ENCODE measurements at regions not wholly inside any gene's neighbourhood (a gene's known extent, or its start where the extent isn't known, plus 50 kb on each side); places are given as distances from the start of the nearest gene placed in this dataset.

DNA sequence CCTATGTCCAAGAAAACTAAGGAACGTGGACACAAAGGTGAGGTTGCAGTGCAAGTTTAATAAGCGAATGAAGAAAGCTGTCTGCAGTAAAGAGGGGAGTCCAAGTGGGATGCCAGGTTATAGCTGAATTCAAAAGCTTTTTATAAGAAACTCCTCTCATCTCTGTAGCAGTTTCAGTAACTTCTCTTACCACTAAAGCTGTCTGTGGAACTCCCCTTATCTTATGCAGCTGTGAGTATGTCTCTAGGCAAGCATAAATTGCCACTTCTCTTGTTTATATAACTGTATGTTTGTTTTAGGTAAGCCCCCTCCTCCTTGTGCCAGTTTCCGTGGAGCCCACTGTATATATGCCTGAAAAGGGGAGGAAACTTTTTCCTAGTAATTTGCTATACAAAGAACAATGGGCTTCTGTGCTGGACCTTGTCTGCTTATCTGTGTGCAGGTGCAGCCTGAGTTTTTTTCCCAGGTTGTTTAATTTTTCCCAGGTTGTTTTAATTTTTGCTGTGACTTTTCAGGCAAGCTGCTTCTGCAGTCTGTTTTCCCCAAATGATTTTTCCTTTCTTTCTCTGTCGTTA lies 875.1 kb upstream of the EPHA6 start:
- DNase-seq (ENCODE audit: low read depth) = no peak

DNA sequence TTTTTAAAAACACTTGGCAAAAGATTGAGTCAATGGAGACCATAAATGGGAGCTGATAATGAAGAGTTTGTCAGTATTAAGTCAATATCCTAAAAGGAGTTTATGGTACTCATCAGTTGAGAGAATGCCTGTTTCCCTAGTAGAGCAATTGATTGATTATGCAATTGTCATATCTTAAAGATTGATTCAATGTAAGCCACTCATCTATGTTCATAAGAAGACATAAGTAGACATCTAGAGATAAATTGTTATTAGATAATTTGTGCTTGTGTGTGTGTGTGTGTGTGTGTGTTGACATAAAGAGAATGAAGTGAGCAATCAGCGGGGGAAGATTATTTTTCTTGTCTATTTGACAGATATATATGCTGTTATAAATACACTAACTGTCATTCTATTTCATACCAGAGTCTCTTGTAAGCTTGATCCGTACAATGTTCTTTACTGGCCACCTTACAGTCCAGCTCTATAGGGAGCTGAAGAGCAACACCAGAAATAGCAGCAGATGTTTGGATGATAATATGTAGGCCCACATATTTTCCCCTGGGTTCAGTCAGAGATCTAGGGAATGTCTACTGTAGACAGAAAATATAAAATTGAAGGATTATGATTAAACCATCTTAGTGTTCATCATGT lies 848.6 kb upstream of the EPHA6 start:
- DNase-seq (ENCODE audit: low read depth) = no peak

DNA sequence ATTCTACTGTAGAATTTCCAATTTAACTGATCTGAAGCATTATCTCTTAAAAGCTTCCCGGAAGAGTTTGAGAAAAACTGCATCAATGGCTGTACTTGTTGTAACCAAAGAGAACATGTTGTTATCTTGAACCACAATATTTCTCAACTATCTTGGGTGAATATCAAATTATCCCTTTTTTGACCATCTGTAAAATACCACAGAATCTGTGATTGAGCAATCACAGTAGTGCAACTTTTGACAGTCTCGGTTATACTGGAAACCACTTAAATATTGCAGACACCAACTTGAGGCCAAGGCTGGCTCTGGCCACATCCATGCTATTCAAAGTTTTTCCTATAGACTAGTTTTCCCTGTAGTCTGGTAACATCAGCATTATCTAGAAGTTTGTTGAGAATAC lies 842.8 kb upstream of the EPHA6 start:
- DNase-seq (ENCODE audit: low read depth) = no peak

DNA sequence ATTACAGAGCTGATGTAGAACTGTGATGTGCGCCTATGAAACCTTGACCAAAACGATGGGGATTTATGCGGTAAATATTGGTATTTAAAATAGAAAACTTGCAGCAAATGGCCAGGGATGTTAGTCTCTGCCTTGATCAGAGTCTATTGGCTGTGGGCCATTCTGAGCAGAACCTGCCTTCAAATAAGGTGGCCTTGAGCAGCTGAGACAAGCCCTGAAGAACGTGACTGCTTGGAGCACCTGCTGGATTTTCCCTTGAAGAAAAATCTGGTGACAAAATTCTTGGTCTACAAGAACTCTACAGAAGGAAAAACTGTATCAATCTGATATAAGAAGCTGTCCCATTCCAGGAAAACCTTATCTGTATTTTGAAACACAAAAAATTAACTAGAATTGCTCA lies 820.1 kb upstream of the EPHA6 start:
- DNase-seq (ENCODE audit: low read depth) = no peak

DNA sequence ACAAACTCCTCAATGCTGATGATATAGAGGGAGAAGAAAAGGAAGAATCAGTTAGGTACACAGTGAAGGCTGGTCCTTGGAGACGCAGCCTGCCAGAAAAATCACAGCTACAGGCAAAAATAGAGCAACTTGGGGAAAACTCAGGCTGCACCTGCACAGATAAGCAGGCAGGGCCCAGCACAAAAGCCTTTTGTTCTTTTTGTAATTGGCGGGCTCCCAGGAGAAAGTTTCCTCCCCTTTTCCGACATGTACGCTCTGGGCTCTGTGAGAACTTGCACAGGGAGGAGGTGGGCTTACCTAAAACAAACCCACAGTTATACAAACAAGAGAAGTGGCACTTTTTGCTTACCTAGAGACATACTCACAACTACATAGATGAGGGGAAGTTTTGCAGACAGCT lies 813.4 kb upstream of the EPHA6 start:
- DNase-seq (ENCODE audit: low read depth) = no peak

DNA sequence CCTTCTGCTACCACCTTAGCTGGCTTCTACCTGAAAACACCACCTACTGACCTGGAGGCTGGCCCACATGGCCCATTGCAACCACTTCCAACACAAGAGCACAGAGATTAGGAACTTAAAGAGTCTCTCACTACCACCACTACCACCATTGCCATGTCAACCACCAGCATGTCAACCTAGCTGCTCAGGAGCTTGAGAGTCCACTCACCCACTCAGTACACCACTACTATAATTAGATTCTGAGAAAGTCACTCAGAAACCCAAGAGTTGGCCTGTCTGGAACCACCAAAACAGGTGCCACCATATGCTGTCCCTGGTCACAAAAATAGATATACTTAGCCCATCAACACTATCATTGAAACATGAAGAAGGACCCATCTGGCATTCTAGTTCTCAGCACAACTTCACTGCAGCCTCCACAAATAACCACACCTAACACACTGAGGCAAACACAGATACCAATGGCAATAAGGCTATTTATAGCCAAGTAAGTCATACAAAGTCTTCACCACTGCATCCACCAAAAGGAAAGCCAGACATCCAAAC lies 806.7 kb upstream of the EPHA6 start:
- no peak for DNase-seq (ENCODE audit: low read depth)

DNA sequence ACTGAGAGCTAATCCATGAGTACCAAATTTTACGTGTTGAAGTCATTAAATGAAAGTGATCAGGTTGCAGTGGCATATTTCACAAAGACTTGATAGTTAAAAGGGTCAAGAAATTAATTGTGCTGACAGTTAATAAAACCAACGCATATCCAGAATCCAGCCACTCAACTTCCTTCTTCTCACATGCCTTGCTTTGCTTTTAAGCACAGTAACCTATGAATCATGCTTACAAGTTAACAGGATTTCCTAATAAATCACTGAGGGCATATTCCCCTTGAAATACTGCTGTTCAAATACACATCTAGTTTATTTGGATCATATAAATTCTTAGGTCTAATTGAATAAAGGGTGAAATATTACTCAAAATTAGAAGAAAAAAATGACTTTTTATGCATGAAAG lies 801.5 kb upstream of the EPHA6 start:
- DNase-seq (ENCODE audit: low read depth) = no peak

DNA sequence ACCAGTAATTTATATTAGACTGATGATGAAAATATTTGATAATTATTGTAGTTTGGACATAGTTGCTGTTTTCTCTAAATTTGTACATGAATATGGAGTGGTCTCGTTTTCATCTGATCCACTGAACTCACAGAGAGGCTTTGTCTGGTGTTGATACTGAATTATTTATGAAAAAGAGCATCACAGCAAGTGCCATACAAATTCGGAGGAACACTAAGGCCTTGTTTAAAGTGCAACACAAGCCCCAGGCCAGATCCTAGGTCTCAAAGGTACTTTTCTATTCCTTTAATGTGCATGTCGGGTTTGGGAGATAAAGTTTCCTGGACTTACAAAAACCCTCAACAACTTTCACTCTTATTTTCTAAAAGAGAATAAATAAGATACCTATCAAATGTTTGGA lies 796.8 kb upstream of the EPHA6 start:
- no peak for DNase-seq (ENCODE audit: low read depth)

DNA sequence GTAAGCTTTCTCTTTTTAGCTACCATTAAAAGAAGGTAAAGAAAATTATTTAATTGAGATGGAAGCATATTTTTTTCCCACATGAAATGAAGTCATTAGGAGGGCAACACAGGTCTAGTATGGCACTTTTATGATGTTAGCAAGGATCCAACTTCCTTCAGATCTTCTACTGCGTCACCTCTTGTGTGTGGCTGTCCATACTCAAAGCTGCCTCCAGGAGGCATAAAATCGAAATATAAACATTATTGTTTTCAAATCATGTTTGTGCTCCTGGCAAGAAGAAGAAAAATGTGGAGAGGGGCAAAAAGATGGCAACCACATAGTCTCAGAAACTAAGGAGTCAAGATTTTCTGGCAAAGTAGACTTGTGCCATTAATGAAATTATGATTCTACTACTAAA lies 791.7 kb upstream of the EPHA6 start:
- no peak for DNase-seq (ENCODE audit: low read depth)

DNA sequence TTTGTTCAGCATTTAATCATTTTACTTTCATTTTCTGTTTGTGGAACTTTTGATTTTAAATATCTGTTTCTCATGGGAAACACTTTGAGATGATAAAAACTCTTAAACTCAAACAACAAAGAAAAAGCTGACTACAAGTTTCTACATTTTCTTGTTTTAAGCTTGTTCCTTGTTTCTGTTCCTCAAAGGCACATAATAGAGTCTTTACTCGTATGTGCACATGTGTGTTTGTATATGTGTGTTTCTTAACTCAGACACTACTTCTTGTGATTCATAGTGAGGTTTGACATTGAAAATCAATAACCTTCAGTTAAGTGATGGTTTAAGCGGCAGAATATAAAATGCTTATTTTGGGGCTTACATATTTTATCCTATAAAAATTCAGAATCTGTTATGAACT lies 786.7 kb upstream of the EPHA6 start:
- no peak for DNase-seq (ENCODE audit: low read depth)

DNA sequence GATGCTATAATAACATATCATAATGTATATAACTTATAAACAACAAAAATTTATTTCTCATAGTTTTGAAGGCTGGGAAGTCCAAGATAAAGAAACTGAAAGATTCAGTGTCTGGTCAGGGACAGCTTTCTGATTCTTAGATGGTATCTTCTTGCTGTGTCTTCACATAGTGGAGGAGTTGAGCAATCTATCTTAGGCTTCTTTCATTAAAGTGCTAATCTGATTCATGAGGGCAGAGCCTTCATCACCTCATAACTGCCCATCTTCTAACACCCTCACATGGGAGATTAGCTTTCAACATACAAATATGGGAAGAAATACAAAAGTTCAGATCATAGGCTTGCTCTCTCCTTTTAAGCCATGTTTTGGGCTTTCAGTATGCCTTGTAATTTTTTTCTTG lies 774.8 kb upstream of the EPHA6 start:
- DNase-seq (ENCODE audit: low read depth) = no peak

DNA sequence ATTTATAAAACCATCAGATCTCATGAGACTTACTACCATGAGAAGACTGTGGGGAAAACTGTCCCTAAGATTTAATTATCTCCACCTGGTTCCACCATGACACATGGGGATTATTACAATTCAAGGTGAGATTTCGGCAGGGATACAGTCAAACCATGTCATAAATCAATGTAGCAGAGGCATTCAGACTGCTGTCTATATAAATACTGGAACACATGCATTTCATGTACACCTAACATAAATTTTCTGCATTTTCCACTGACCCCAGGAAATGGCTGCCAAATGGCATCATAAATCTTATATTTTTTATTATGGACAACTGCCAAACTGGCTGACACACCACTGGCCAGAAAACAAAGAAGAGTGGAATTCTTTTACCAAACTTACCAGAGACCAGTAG lies 755.1 kb upstream of the EPHA6 start:
- no peak for DNase-seq (ENCODE audit: low read depth)

DNA sequence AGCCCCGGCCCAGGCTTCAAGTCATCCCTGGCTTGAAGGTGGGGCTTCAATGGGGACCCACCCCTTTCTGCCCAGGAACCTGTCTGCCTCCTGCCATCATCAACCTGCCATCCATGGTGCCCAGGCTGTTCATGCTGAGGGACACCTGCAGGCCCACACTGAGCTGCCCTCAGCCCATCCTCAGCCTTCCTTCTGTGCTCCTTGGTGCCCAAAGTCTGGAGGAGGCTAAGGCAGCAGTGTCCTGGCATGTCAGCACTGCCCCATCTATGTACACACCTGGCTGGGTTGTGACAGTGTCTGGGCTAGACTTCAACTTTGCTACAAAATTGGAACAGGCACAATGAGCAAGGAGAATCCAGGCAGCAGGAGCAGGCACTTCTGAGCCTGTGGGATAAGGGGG lies 745.3 kb upstream of the EPHA6 start:
- no peak for DNase-seq (ENCODE audit: low read depth)

DNA sequence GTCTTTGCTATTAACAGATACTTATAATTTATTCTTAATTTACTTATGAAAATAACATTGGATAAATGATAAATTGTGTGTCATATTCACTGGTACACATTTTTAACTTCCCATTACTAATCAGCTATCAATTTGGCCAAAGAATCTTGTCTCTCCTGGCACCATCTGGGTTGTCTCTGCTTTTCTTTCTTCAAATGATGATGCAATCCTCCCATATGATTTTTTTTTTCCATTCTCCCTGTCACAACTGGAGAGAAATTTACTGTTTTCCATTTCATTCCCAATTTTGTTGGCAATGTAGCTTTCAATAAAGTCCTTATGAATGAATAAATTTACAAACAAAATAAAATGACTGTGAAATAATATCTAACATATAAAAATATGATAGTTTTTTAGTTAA lies 743.7 kb upstream of the EPHA6 start:
- no peak for DNase-seq (ENCODE audit: low read depth)

DNA sequence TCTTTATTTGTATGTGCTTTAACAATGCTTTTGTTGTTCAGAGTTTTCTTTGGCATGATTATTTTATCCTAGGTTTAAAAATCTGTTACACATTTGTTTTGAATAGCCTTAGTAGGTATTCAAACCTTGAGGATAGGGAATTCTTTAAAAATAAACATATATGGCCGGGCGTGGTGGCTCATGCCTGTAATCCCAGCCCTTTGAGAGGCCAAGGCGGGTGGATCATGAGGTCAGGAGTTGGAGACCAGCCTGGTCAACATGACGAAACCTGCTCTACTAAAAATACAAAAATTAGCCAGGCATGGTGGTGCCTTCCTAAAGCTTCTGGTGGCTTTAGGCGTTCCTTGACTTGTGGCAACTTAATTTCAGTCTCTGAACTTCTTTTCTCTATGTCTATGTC lies 743.3 kb upstream of the EPHA6 start:
- no peak for DNase-seq (ENCODE audit: low read depth)

DNA sequence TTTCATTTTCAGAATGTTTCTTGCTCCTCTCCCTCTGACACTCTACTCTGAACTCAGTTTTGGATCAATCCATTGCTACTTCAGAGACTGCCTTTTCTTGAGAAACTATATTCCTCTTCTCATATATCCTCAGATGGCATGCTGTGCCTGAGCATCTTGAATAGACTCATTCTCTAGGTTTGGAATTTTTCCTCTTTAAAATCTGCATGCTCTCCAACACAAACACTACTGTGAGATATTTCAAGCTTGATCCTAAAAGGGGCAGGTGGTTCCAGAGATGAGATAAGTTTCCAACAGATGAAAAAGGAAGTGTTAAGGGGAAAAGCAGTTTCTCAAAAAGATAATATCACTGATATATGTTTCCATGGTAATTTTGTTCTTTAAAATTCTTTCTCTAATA lies 742.2 kb upstream of the EPHA6 start:
- no peak for DNase-seq (ENCODE audit: low read depth)

DNA sequence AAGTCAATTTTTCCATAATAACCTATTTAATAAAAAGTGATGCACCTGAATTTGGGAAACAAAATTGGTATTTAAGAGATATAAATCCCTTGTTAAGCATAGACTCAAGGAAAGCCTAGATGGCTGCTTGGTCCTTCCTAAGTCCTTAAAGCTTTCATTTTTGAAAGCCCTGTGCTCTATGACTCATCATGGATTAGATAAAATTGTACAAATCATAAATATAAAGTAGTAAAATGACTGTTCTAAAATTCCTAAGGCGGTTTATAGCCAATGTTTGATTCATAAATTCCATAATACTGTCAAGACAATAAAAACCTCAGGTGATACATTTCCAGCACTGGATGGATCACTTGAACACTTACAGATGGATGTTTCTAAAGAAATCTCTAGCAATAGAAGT lies 730.8 kb upstream of the EPHA6 start:
- DNase-seq (ENCODE audit: low read depth) = no peak

DNA sequence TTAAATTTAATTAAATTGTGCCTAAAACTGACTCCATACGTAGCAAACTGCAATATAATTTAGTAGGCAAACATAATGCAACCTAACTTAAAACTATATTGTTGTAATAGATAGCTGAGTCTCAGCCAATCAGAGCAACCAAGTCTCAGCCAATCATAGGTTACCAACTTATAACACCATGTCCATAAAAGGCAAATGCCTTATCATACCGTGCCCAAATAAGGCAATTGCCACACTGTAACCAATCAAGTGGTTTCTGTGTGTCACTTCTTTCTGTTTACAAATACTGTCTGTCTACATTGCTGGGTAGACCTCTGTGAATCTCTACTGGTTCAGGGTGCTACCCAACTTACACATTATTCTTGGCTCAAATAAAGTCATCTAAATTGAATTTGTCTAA lies 728.4 kb upstream of the EPHA6 start:
- DNase-seq (ENCODE audit: low read depth) = no peak

DNA sequence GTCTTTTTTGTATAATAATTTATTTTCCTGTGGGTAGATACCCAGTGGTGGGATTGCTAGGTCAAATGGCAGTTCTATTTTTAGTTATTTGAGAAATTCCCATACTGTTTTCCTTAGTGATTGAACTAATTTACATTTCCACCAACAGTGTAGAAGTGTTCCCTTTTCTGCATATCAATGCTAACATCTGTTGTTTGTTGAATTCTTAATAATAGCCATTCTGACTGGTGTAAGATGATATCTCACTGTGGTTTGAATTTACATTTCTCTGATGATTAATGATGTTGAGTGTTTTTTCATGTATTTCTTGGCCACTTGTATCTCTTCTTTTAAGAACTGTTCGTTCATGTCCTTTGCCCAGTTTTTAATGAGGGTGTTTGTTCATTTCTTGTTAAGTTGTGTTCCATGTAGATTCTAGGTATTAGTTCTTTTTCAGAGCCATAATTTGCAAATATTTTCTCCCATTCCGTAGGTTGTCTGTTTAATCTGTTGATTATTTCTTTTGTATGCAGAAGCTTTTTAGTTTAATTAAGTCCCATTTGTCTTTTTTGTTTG lies 713.3 kb upstream of the EPHA6 start:
- no peak for DNase-seq (ENCODE audit: low read depth)

DNA sequence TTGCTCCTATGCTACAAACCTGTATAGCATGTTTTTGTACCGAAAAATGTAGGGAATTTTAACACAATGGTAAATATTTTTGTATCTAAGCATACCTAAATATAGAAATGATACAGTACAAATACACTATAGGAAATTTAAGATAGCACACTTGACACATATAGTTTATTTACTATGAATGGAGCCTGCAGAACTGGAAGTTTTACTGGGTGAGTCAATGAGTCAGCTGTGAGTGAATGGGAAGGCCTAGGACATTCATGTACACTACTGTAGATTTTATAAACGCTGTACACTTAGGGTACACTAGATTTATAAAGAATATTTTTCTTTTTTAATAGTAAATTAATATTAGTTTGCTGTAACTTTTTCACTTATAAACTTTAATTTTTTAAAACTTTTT lies 707.7 kb upstream of the EPHA6 start:
- no peak for DNase-seq (ENCODE audit: low read depth)
